ENCODE measurements at regions not wholly inside any gene's neighbourhood (a gene's known extent, or its start where the extent isn't known, plus 50 kb on each side); places are given as distances from the start of the nearest gene placed in this dataset.

DNA sequence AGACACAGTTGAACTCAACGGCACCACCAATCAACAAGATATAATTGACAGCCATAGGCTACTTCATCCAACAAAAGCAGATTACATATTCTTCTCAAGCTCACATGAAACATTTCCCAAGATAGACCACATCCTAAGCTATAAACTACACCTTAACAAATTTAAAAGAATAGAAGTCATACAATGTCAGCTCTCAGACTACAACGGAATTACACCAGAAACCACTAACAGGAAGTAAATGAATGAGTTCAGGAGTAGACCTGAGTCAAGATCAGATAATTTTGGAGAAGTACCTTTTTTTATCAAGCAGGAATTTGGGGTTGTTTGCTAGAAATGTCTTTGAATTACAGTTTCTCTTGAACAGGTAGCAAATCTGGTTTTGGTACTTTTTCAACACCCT lies 237.8 kb downstream of the TBX18 start:
- Histone ChIP-seq H3K27ac (ENCODE audit: low read depth in 1 of 2, low read length in 2 of 2) (no peak overlapping the region), H3K4me3 (replicated peaks in 1 of 3; ENCODE audit: low read depth in 2 of 3, low read length in 3 of 3) (no peak overlapping the region), H3K4me2 (replicated peaks; ENCODE audit: extremely low read depth, low read length, poor library complexity, severe bottlenecking) (no peak overlapping the region), H3K36me3 (replicated peaks in 1 of 2; ENCODE audit: control insufficient read depth in 1 of 2, insufficient read depth in 2 of 2, low read length in 2 of 2) (no peaks in the 10 kb centered on the region), H3K9me3 (replicated peaks in 1 of 2; ENCODE audit: control insufficient read depth in 1 of 2, insufficient read depth in 1 of 2, low read length in 2 of 2) (peaks cover 0 to 3% of the 10 kb centered on the region in 2 donors), H4K20me1 (ENCODE audit: insufficient read depth, low read length) (no peaks in the 10 kb centered on the region), H3K27me3 (ENCODE audit: control insufficient read depth in 2 of 2, insufficient read depth in 2 of 2, low read length in 2 of 2) (no peaks in the 10 kb centered on the region), H3K4me1 (ENCODE audit: control insufficient read depth in 1 of 2, insufficient read depth in 2 of 2, low read length in 2 of 2) (no peaks in the 10 kb centered on the region), H2AFZ (ENCODE audit: insufficient read depth, low read depth, low read length, poor library complexity, severe bottlenecking) (no peak overlapping the region), H3K79me2 (ENCODE audit: insufficient read depth, low read length) (no peaks in the 10 kb centered on the region), H3K9ac (ENCODE audit: insufficient read depth, low read length, poor library complexity, severe bottlenecking) (no peak overlapping the region)
- Mint-ChIP-seq H3K4me1 (no peaks in the 10 kb centered on the region), H3K27ac (no peak overlapping the region), H3K9me3 (peaks cover 0 to 8% (median 0%) of the 10 kb centered on the region in 7 donors), H3K36me3 (no peaks in the 10 kb centered on the region), H3K4me3 (no peak overlapping the region), H3K27me3 (ENCODE audit: low read depth in 3 of 3) (peaks cover 0 to 2% (median 0%) of the 10 kb centered on the region in 3 donors)
- DNase-seq = no peak
- TF ChIP-seq, protein P1, sequence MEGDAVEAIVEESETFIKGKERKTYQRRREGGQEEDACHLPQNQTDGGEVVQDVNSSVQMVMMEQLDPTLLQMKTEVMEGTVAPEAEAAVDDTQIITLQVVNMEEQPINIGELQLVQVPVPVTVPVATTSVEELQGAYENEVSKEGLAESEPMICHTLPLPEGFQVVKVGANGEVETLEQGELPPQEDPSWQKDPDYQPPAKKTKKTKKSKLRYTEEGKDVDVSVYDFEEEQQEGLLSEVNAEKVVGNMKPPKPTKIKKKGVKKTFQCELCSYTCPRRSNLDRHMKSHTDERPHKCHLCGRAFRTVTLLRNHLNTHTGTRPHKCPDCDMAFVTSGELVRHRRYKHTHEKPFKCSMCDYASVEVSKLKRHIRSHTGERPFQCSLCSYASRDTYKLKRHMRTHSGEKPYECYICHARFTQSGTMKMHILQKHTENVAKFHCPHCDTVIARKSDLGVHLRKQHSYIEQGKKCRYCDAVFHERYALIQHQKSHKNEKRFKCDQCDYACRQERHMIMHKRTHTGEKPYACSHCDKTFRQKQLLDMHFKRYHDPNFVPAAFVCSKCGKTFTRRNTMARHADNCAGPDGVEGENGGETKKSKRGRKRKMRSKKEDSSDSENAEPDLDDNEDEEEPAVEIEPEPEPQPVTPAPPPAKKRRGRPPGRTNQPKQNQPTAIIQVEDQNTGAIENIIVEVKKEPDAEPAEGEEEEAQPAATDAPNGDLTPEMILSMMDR (IDR thresholded peaks at IDR 0.05) = no peak
- intact Hi-C loops (cut with micrococcal nuclease) = no loop called here
- WGBS (ENCODE audit: insufficient coverage) = 60% methylated on average over 1 of the region's 2 CpGs

DNA sequence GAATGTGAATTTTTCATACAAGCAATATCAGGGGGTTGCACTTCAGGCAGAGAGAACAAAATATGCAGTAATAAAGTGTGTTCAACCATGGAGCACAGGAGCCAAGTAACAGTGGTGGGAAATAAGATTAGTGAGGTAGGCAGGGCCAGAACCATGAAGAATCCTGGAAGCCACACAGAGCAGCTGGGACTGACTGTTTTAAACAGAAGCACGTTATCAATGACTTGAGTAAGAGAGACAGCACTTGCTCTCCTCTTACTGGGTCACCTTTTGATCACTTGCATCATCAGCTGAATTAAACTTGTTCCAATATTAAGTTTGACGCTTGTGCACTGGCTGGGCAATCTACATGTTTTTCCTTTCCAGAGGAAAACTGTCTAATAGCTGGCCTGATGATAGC lies 238.5 kb downstream of the TBX18 start:
- TF ChIP-seq, protein P1 (IDR thresholded peaks at IDR 0.05) = no peak
- intact Hi-C loops (cut with micrococcal nuclease) = no loop called here
- no peak overlapping the region for H3K9ac ChIP-seq (ENCODE audit: insufficient read depth, low read length, poor library complexity, severe bottlenecking)
- no CpG with 5 or more reads among the region's 2 CpGs for WGBS (ENCODE audit: insufficient coverage)
- no peaks in the 10 kb centered on the region for H3K36me3 ChIP-seq (replicated peaks in 1 of 2; ENCODE audit: control insufficient read depth in 1 of 2, insufficient read depth in 2 of 2, low read length in 2 of 2)
- H3K79me2 ChIP-seq (ENCODE audit: insufficient read depth, low read length) = no peaks in the 10 kb centered on the region
- Mint-ChIP-seq H3K4me1 (no peaks in the 10 kb centered on the region), H3K27me3 (ENCODE audit: low read depth in 3 of 3) (peaks cover 0 to 2% (median 0%) of the 10 kb centered on the region in 3 donors), H3K36me3 (no peaks in the 10 kb centered on the region), H3K9me3 (peaks cover 0 to 8% (median 0%) of the 10 kb centered on the region in 7 donors), H3K27ac (no peak overlapping the region), H3K4me3 (no peak overlapping the region)
- no peak overlapping the region for H3K4me3 ChIP-seq (replicated peaks in 1 of 3; ENCODE audit: low read depth in 2 of 3, low read length in 3 of 3)
- H3K9me3 ChIP-seq (replicated peaks in 1 of 2; ENCODE audit: control insufficient read depth in 1 of 2, insufficient read depth in 1 of 2, low read length in 2 of 2) = peaks cover 0 to 3% of the 10 kb centered on the region in 2 donors
- H3K27me3 ChIP-seq (ENCODE audit: control insufficient read depth in 2 of 2, insufficient read depth in 2 of 2, low read length in 2 of 2) = no peaks in the 10 kb centered on the region
- H4K20me1 ChIP-seq (ENCODE audit: insufficient read depth, low read length) = no peaks in the 10 kb centered on the region
- H3K4me2 ChIP-seq (replicated peaks; ENCODE audit: extremely low read depth, low read length, poor library complexity, severe bottlenecking) = no peak overlapping the region
- DNase-seq = no peak
- no peaks in the 10 kb centered on the region for H3K4me1 ChIP-seq (ENCODE audit: control insufficient read depth in 1 of 2, insufficient read depth in 2 of 2, low read length in 2 of 2)
- H2AFZ ChIP-seq (ENCODE audit: insufficient read depth, low read depth, low read length, poor library complexity, severe bottlenecking) = no peak overlapping the region
- H3K27ac ChIP-seq (ENCODE audit: low read depth in 1 of 2, low read length in 2 of 2) = no peak overlapping the region
